ENCODE measurements at regions not wholly inside any gene's neighbourhood (a gene's known extent, or its start where the extent isn't known, plus 50 kb on each side); places are given as distances from the start of the nearest gene placed in this dataset.

- TF ChIP-seq EZH2 (IDR thresholded peaks at IDR 0.05; ENCODE audit: borderline replicate concordance, low read length), result no peak
- TF ChIP-seq, protein P1, sequence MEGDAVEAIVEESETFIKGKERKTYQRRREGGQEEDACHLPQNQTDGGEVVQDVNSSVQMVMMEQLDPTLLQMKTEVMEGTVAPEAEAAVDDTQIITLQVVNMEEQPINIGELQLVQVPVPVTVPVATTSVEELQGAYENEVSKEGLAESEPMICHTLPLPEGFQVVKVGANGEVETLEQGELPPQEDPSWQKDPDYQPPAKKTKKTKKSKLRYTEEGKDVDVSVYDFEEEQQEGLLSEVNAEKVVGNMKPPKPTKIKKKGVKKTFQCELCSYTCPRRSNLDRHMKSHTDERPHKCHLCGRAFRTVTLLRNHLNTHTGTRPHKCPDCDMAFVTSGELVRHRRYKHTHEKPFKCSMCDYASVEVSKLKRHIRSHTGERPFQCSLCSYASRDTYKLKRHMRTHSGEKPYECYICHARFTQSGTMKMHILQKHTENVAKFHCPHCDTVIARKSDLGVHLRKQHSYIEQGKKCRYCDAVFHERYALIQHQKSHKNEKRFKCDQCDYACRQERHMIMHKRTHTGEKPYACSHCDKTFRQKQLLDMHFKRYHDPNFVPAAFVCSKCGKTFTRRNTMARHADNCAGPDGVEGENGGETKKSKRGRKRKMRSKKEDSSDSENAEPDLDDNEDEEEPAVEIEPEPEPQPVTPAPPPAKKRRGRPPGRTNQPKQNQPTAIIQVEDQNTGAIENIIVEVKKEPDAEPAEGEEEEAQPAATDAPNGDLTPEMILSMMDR (conservative IDR thresholded peaks at IDR 0.05 in 1 of 2, IDR thresholded peaks at IDR 0.05 in 1 of 2; ENCODE audit: extremely low read depth in 1 of 2, insufficient read depth in 1 of 2, low read depth in 1 of 2, low read length in 2 of 2), result no peak
Observed at GRCh38 chr6:25065666-25066065, 129.9 kb upstream of the RIPOR2 start.
